ENCODE measurements at regions not wholly inside any gene's neighbourhood (a gene's known extent, or its start where the extent isn't known, plus 50 kb on each side); places are given as distances from the start of the nearest gene placed in this dataset.

DNA sequence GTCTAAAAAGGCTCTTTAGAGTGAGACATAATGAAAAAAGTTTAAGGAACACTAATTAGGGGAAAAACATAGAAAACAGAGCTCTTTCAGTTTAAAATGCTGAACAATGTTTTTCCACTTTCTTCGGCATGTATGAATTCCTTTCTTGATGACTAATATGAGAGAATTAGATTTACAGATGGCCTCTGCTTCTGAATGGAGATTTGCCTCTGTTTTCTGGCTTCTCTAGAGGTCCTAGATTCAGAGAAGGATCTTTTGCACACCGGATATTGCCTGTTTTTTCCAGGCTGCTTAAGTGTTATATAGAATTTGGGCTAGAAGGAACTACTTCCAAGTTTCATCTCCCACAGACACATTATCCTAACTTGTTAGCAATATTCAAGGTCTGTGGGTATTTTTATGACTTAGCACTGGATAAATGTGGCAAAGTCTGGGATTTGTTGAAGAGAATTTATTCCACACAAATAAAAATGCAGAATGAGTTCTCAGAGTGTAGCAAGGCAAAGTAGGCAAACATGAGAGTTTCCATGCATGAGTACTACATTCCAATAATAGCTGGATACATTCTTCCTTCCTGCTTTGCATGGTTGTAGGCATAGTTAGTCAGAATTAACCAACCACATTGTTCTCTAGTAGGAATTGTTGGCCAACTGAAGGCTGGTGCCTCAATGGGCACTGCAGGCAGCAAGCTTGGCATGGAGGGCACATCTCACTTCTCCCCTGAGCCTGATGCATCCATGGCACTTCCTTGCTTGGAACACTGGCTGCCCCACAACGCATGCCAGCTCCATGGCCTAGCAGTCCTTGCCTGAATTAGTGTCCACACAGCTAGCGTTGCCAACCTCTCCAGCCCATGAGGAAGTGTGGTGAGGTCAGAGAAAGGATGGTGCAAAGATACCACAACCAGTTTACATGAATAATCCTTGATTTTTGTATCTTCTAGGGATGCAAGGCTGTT, 224.2 kb downstream of the CLIC5 start:
- DNase-seq (ENCODE audit: low read depth in 2 of 2) = no peak

DNA sequence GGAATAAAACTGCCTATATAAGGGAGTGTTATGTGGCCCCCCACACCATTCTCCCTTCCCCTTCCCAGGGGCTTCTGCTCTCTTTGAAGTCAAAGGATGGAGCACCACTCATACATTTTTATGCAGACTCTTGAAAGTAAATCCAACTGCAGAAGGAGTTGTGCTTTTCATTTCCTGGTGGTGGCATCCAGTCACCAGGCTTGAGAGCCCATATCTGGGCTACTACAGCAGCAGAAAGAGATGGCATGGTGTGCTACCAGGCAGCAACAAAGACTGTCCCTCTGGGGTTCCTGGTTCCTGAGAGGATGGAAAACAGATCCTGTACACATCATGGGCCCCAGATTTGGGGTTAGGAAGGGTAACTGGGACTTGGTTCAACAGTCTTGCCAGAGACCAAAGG, 226.4 kb downstream of the CLIC5 start:
- no peak for DNase-seq (ENCODE audit: low read depth in 2 of 2)

DNA sequence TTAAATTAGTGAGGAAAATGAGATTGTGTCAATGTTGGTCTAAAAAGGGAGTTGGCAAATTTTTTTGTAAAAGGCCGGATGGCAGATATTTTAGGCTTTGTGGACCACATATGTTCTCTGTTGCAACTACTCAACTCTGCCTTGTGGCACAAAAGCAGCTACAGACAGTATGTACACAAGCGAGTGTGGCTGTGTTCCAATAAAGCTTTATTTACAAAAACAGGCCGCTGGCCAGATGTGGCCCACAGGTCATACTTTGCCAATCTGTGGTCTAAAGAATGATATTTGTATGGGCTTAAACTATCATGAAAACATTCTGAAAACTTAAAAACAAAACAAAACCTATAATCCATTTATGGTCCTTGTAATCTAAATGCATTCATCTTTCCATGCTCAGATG, 228.3 kb downstream of the CLIC5 start:
- DNase-seq (ENCODE audit: low read depth in 2 of 2) = no peak

DNA sequence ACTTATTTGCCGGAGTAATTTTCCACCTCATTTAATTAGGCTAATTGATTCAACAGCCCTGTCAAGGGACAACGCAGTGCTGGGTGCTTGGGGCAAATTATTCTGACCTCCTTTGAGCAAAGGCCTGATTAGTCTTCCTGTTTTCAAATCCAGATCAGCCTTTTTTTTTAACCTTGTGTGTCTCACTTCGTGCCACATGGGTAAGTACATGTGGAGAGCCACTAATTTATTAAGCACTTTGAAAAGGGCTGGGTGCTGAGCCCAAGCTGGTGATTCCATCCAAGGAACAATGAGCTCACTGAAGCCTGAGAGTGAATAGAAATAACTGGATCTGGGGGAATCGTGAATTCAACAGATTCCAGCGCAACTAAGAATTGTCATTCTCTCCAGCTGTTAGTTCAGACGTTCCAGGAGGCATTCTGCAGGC, 229.3 kb downstream of the CLIC5 start:
- no peak for DNase-seq (ENCODE audit: low read depth in 2 of 2)

DNA sequence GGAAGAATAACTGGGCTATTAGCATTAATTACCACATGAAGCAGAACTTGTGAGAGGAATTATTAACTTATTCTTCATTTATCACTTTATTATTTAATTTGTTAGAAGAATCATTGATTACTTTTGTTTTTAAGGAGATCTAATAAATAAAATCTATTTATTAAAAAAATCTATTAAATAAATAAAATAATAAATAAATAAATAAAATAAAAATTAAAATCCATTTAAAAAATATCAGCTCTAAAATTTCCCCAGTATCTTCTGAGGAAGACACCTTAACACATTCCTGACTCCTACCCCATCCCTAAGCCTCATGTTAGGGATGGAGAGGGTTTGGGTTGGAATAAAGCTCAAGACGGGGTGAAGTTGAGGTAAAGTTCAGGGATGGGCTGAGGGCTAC, 231.4 kb downstream of the CLIC5 start:
- DNase-seq (ENCODE audit: low read depth in 2 of 2) = no peak

DNA sequence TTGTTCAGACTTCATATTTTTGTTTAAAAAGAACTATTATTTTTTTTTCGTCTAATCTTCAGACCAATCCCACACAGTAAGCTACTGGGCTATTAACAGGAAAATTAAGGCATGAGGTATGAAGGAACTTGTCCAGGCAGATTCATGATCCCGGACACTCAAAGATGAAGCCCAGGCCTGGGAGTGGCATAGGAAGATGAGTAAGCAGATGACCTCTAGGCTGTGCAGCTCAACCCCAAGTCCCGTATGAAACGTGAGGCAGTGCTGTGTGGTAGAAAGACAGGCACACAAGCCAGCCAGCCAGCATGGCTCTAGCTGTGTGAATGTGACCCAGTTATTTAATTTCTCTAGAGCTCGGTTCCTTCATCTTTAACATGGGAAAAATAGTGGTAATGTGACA, 231.9 kb downstream of the CLIC5 start:
- no peak for DNase-seq (ENCODE audit: low read depth in 2 of 2)

DNA sequence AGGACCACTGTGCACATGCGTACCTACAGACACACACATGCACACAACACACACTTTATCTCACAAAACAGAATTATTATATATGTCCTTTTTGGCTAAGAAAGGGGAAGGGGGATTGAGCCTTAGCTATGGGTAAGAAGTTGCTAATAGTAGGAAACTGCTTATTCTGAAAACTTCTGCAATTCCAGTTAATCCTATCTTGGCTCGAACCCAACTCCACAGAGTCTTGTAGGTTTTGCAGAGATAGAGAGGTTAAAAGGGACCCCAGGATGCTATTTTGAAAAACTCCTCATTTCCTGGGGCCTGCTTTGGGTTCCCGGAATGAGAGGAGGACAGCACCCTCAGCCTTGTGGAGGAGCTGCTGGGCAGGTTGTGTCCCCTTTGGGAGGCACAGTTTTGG, 233.8 kb downstream of the CLIC5 start:
- DNase-seq (ENCODE audit: low read depth in 2 of 2) = no peak

DNA sequence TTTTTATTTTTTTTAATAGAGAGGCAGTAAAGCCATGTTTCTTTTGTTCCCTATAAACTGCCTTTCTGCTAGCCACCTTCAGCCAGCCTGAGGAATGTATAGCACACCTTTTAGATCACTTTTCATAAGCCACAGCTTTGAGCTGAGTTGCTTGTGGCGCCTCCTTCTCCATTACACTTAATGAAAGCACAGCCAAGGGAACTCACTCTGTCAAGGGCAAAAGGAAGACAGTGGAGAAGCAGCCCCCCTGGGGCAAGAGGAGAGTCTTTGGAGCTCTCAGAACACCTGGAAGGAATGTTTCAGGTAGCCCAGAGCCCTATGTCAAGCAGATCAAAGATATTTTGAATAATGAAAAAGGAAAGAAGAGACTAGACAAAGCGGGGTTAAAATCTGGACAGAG, 235.1 kb downstream of the CLIC5 start:
- no peak for DNase-seq (ENCODE audit: low read depth in 2 of 2)

DNA sequence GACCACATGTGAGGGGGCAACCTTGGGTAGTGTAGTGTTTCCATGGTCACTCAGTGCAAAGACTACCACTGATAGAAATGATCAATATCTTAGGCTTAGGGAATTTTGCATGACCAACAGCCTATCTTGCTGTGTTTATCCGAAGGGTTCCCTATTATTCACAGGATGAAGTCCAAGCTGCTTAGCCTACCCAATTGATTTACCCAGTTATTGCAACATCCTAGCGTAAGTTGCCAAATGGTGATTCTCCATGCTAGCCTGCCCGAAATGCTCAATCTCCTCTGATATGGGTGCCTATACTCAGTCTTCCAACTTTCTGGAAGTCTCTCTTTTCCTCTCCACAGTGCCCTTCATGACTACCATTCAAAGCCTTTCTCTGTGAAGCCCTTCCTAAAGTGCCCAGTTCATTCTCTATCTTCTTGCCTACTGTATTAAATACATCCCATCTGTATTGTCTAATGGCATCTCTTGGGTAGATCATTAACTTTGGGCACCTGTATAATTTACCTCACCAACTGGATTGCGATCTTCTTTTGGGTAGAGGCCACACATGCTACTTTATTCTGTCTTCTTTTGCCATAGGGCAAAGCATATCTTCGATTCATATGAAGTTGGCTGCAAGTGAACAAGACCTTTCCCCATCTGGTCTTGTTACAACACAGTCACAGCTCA, 240.5 kb downstream of the CLIC5 start:
- DNase-seq (ENCODE audit: low read depth in 2 of 2) = no peak

DNA sequence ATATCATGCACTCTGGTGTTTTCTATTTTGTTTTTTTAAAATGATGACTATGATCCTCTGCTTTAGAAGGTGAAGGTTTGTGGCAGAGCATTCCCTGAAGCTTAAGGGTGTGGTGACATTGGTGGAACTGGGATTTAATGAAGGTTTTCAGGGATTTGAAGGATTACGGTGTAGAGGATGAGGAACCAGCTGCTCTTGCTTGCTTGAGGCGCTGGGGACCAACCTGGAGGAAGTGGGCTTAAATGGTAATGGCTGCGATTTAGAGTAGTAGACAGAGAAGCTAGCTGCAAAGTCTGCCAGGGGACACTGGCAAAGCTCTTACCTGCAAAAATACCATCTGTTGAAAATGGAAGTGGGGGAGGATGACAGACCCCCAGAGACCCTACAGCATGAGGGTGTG, 241.8 kb downstream of the CLIC5 start:
- no peak for DNase-seq (ENCODE audit: low read depth in 2 of 2)

DNA sequence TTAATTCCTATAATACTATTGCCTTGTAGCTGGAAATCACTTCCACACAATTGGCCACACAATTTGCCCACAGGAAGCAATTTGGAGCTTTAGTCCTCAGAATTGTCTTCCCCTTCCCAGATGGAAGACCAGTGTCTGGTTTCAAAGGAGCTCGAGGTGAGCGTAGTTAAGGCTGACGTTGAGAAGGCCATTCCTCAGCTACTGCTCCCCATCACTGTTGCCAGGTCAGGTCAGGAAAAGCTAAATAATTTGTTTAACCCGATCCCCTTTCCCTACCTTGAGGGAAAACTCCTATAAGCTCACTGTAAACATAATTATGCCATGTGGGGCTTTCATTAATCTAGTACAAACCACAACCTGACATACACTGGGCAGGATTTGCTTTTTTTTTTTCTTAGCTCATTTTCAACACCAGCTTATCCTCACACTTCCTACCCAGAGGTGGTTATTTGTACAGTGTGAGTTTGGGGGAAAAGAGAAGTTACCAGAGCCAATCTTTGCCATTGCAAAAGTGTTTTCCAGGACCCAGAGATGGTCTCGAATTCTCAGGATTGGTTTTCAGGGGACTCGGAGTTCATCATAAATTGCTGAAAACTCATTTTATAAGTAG, 242.7 kb downstream of the CLIC5 start:
- DNase-seq (ENCODE audit: low read depth in 2 of 2) = no peak

DNA sequence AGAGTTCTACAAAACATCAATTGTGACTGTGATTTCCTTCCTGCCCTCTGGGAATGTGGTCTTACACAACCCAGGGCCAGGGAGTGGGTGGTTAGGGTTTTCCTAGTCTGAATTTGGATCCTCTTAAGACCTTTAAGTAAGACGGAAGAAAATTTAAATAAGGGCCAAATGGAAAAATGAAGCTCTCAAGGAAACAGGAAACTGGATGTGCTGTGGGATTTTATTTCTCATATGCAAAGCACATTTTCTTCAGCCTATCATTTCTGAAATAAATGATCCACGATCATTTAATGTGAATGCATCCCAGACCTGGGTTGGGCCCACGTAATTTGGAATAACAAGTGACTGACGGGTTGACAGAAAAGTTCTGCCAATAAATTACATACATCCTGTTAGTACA, 243.6 kb downstream of the CLIC5 start:
- DNase-seq (ENCODE audit: low read depth in 2 of 2) = no peak

DNA sequence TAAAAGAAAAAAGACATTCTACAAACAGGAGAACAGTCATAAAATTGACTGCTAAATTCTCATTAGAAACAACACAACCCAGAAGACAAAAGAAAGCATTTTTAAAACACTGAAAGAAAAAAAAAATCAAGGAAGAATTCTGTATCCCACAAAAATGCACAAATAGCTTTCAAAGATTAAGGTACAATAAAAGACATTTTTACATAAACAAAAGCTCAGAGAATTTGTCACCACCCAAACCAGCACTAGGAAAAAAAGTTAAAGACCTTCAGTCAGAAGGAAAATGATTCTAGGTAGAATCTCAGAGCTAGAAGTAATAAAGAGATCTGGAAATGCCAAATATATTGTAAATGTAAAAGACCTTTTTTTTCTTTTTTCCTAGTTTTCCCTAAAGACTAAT, 252.4 kb downstream of the CLIC5 start:
- no peak for DNase-seq (ENCODE audit: low read depth in 2 of 2)

DNA sequence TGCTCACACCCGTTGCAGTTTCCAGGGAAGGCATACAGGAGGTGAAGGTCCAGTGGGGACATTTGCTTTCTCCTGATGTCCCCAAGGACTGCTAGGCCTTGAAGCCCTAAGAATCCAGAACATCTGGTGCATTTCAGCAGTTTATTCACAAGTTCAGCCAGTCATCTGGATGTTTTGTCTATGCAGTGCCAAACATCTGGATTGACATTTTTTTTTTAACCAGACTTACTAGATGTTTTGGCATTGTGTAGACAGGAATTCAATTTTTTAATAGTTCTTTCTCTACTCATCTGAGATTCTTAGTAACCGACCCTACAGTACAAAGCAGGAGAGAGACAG, 256.2 kb downstream of the CLIC5 start:
- no peak for DNase-seq (ENCODE audit: low read depth in 2 of 2)

DNA sequence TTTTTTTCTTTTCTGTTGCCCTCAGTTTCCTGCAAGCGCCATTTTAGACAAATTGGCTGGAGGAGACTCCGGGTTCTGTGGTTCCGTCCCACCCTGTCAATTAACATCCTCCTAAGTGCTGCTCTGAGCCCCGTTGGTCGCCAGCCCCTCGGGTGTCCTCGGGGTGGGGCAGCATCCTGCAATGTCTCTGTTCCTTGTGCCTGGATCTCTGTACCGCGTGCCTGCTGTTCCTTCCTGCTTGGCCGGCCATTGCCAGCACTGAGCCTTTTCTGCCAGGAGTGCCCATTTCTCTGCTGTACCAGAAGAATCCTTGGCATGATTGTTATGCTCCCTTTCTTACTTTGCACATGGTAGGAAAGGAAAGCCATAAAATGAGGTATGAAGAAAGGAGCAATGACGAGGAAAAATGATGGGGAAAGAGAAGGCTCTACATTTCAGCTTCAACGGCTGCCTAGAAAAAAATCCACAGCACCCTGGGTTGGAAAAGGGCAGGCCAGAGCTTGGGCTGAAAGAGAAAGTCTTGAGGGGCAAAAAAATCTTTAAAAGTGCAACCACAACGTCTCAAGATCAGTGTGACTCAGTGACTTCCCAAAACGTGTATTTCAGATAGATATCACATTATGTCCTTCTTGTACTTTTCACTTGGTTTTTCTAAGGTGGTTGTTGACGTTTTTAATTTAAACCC, 256.7 kb downstream of the CLIC5 start:
- no peak for DNase-seq (ENCODE audit: low read depth in 2 of 2)

DNA sequence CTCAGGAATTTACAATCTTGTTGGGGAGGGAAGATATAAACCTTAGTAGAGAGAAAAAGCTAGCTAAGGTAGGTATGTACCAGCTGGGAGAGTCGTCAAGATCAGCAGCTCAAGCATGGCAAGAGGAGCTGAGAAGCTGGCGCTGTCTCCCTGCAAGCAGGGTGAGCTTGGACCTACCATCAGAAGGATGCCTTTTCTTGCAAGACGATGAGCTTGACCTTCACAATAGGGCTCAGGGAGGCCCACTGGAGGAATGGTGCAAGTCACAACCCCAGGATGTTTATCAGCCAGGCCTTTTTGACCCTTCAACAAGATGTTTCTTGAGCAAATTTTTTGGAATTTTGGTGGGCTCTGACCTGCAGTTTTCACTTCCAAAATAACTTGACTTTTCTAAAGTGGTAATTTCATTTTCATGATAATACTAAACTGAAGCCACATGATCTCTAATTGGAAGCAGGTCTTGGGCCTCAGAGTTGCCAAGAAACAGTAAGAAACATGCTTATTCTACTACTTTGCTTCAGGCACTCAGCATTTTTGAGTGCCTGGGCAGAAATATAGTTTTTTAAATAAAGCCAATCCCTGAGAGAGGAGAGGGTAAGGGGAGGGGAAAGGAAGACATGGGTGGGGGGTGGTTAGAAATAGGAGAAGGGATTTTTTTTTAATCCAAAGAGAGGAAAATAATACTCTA, 258.1 kb downstream of the CLIC5 start:
- DNase-seq (ENCODE audit: low read depth in 2 of 2) = no peak

DNA sequence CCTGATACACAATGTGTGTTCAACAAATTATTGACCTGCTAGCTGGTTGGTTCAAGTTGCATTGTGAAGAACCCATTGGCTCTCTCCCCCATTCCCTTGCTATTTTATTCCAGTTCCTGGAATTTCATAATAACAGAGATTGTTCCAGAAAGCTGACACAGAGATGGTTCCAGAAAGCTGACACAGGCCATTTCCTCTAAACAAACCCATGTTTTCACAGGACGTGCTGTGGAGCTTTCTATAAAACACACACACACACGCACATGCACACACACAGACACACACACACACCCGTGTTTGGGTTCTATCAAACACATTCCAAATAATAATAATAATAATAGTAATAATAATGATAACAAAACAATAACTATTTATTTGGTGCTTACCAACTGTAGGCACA, 259.1 kb downstream of the CLIC5 start:
- DNase-seq (ENCODE audit: low read depth in 2 of 2) = no peak

DNA sequence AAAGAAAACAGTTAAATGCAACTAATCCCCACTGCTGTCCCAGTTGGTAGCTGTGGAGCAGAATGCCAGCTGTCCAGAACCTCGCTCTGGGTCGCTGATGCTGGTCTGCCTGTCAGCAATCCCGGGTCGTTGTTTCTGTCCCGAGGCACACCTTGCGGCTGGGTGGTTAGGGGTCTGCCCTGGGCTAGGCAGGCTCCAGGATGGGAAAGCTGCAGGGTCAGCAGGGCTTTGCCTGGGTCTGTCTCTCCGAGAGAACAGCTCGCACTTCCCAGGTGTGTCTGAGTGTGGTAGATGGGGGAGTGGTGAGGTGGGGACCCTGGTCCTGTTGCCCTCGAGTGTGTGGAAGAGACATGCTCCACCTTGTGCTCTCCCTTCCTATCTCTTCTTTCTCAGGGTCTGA, 261.2 kb downstream of the CLIC5 start:
- no peak for DNase-seq (ENCODE audit: low read depth in 2 of 2)

DNA sequence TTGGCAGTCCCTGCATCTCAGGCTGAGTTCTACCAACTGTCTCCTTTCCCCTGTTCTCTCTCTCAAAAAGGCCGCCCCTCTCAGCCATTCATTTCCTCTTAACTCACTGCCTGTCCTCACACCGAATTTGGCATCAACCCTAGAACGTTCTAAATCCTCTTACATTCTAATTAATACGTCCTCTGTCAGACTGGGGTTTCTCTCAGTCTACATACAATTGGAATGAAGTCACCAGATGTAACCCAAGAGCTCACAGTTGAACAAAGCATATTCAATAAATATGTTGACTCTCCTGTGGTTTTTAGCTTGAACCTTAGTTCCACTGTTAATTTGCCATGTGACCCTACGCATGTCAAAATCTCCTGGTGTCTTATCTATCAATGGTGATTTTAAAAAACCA, 269.6 kb downstream of the CLIC5 start:
- DNase-seq (ENCODE audit: low read depth in 2 of 2) = no peak

DNA sequence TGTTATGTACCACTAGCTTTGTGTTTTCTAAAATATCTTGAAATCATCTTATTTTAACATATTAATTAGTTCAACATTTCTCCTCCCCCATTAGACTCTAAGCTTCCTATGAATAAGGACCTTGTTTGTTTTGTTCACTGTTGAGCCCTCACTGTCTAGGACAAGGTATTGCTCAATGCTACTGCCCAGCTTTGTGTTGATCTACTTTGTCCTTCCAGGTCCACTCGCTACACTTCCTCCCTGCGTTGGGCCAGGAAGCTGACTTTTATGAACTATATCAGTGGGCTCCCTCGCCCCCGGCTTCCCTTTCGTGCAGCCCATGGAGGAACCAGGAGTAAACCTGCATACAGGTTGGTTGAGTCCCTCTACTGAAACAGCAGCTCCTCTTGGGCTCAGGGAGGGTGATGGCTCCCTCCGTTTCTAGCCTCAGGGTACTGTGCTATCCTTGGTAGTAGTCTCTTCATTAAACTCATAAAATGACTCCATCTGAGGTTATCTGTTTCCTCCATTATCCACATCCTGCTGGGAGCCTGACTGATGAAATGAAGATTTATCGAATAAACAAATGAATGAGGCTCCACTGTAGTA, 272.5 kb downstream of the CLIC5 start:
- DNase-seq (ENCODE audit: low read depth in 2 of 2) = no peak

DNA sequence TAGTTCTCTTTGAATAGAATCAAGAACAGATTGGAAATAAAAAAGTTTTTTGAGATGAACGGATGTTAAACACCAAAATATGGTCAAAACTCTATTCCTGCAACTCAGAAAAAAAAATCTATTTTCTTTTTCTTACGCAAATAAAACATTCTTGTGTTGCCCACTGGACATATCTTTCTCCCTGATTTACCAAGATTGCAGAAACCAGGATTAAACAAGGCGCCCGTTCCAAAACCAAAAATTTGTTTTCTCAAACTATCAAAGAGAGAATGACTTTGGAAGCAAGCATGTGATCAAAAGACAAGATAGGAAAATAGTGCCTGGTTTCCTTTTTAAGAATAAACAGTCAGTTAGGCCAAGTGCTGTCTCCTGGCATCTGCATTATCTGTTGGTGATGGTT, 273.1 kb downstream of the CLIC5 start:
- DNase-seq (ENCODE audit: low read depth in 2 of 2) = no peak

Measured in activated CD4-positive, alpha-beta T cell treated with anti-CD3 and anti-CD28 coated beads for 24 hours (primary cell).